Myocyte (in vitro differentiated cells): ENCODE measurements at regions not wholly inside any gene's neighbourhood (a gene's known extent, or its start where the extent isn't known, plus 50 kb on each side); places are given as distances from the start of the nearest gene placed in this dataset.
"Not testable (repeated sequence)": the region's sequence is repeated elsewhere in the genome, so short reads cannot be mapped to it uniquely, and the experiment has no call there.

Source experiments
- DNase-seq: peaks from one replicate; pipeline ENCODE4 v3.0.0-alpha.2; 2012; ENCODE audit warnings: low read depth

DNA sequence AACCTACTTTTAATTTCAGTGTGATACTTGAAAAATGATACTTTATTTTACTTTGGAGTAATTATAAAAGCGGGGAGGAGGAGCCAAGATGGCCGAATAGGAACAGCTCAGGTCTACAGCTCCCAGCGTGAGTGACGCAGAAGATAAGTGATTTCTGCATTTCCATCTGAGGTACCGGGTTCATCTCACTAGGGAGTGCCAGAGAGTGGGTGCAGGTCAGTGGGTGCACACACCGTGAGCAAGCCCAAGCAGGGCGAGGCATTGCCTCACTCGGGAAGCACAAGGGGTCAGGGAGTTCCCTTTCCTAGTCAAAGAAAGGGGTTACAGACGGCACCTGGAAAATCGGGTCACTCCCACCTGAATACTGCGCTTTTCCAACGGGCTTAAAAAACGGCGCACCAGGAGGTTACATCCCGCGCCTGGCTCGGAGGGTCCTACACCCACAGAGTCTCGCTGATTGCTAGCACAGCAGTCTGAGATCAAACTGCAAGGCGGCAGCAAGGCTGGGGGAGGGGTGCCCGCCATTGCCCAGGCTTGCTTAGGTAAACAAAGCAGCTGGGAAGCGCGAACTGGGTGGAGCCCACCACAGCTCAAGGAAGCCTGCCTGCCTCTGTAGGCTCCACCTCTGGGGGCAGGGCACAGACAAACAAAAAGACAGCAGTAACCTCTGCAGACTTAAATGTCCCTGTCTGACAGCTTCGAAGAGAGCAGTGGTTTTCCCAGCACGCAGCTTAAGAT lies 640.3 kb downstream of the EPHA3 start:
- DNase-seq, result not testable (repeated sequence)

DNA sequence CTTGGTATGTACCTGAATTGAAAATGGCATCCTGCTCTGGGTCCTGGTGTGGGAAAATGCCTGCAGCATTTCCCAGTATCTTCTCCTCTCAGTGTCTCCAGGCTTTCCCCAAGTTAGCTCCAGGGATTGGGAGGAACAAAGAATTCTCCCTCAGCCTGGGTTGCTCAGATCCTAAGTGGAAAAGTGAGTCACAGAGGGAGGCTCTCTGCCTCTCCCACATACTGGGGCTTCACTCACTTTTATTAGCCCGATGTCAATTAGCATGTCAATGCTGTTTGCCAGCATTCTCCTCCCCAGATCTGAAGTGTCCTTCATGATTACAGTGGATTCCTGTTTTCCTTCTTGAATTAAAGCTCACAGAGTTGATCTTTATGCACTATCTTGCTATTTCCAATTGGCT lies 655.0 kb downstream of the EPHA3 start:
- DNase-seq, result no peak

DNA sequence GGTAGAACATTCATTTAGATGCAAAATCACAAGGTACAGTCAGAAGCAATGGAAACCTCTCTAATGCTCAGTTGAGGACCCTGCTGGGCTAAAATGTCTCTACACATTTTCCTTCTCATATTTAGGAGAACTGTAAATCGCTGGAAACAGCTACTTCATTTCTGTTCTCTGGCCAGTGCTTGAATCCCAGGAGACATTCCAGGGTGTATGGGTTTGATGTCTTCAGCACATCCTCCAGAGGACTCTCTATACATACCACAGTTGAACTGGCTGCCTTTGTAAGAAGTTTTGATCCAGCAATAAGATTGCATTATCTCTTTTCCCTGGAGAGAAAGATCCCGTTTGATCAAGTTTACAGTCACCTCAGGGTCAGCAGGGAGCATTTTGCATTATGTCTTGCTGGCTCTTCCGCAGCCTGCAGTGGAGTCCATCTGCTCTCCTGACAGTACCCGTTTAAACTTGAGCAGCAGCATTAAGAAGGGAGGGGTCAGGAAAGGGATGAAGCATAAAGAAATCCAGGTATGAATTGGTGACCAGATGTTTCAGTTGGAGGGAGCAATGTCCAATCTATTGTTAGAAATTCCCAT lies 676.0 kb downstream of the EPHA3 start:
- no peak for DNase-seq

DNA sequence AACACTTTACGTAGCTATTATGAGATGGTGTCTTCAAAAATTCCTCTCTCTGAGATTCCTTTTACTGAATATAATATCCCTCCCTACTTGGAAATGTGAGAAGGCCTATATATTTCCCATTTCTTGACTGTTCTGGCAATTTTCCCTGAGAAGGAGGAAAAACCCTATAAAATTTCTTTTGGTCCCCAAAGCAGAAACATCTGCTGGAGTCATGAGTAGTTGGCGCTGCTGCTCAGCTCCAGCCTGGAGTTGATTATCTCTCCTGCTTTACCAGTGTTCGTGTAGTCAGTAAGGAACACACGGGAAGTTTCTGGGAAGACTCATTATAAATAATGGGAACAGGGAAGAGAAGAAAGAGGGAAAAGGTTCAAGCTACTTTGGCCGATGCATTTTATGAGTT lies 680.1 kb downstream of the EPHA3 start:
- peak; percentile 18 for DNase-seq

DNA sequence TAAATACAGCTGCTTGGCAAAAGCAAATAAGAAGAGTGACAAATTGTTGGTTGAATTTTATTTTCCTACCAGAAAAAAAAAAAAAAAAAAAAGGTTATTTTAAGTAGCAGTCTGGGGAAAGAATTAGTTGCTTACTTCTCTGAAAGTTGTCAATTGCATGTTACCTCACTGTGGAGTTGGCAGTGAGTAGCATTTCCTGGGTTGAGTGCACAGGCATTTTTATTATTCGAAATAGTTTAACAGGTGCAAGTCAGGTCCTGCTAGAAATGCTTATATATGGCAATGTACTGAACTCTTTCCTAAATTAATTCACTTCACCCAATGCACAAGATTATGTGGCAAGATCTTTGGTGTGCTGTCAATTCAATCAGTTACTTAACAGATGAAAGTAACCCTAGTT lies 680.6 kb downstream of the EPHA3 start:
- no peak for DNase-seq

DNA sequence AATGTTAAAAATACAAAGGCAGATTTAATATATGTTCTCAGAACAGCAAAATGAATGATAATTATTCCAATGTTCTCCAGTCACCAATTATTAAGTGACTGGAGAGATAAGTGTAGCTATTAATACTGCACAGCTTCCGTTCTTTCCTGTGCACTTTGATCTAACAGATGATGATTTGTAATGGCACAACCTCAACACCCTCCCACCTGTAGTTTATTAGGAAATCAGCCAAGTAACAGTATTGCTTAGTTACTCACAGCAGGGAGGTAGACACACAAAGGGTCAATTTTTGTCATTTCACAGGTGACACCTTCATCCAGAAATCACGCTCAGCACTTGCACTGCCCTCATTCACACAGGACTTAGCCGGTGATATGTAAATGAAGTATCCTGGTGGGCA lies 688.1 kb downstream of the EPHA3 start:
- DNase-seq, result no peak

DNA sequence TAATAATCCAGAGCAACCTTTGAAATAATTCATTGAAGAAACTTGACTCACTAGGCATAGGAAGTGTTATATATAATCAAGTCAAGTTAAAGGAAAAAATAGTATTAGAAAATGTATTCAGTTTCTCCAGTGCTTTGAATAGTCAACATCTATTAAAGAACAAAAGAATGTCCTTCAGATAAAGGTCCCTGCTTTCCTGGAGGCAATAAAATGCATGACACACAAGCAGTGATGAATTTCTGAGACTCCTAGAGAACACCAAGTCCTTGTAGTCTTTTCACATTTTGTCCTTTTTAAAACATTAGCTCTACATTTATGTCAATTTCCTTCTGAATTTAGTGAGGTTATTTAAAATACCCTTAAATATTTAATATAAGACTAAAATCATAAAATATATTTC lies 695.5 kb downstream of the EPHA3 start:
- no peak for DNase-seq

DNA sequence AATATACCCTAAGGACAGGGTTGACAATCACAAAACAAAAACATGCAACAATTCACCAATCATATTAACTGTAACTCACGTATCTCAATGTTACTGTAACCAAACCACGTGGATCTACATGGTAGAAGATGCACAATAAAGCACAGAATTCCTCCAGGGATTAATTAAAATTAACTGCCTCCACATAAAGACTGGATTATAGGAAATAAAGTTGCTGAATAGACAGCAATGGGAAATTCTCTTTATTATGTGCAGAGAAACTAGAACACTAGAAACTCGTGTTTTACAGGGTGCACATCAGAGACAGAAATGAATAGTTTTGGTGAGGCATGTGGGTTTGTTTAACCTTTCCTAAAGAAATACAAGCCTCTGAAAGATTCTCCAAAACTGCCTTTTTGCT lies 696.3 kb downstream of the EPHA3 start:
- no peak for DNase-seq

DNA sequence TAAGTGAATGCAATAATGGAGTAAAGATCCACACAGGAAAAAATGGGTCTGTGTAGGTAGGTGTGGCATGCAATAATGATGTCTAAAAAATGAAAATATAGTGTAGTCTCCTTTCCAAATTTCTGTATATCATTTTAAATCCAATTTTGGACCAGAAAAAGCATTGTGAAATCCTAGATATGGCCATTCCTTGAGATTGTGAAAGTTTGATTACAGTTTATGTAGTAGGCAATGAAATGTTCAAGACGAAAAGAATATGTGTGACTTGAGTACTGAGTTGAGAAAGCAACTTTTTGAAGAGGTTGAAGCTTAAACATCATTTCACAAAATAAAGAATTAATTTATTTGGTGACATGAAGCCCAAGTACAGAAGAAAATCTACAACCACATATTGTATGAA lies 698.7 kb downstream of the EPHA3 start:
- no peak for DNase-seq

DNA sequence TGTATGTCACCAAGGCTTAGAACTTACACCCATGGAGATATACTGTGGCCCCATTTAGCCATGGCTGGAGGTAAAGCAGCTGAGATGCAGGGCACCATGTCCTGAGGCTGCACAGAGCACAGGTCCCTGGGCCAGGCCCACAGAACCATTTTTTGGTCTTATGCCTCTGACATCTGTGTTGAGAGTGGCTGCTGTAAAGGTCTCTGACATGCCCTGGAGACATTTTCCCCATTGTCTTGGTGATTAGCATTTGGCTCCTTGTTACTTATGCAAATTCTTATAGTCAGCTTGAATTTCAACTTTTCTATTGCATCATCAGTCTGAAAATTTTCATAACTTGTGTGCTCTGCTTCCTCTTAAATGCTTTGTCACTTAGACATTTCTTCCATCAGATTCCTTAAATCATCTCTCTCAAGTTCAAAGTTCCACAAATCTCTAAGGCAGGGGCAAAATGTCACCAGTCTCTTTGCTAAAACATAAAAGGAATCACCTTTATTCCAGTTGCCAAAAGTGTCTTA lies 701.3 kb downstream of the EPHA3 start:
- DNase-seq, result no peak

DNA sequence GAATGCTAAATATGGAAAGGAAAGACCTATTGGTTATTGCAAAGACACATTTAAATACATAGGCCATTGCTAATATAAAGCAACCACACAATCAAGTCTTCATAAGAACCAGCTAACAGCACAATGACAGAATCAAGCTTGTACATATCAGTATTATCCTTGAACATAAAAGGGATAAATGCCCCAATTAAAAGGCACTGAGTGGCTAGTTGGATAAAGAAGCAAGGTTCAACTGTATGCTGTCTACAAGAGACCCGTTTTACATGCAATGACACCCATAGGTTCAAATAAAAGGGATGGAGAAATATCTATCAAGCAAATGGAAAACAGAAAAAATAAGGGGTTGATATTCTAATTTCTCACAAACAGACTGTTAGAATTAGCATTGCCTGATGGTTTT lies 706.1 kb downstream of the EPHA3 start:
- DNase-seq, result no peak

DNA sequence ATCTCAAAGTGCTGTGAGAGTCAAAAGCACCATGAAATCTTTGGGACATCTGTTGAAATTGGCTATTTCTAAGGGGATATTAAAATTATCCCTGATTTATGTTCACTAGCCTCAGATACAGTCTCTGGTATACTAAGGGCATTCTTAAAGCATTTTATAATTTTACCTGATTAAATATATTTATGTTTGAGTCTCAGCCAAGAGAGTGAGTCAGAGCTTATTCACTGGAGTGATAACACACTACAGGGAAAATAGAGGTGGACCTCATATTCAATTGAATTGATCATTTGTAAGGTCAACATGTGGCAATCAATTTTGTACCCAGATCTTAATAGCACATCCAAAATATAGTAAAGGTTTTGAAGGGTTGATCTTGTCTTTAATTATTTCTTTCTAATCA lies 733.6 kb downstream of the EPHA3 start:
- no peak for DNase-seq

DNA sequence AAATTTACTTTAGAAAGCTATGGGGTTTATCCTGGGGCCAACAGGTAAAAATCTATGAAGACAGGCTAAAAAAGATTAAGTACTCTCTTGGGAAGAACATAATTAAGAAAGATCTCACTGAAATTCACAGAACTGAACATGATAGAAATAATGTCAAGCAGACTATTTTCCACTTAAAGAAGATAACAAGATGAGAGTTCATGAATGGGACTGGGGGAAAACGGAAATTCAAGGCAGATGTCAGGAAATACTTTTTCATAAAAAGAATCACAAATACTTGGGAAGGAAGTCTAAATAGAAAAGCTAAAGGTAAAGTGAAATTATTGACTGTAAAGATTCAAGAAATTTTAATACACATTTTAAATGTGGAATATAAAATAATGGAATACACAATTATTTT lies 737.6 kb downstream of the EPHA3 start:
- no peak for DNase-seq

DNA sequence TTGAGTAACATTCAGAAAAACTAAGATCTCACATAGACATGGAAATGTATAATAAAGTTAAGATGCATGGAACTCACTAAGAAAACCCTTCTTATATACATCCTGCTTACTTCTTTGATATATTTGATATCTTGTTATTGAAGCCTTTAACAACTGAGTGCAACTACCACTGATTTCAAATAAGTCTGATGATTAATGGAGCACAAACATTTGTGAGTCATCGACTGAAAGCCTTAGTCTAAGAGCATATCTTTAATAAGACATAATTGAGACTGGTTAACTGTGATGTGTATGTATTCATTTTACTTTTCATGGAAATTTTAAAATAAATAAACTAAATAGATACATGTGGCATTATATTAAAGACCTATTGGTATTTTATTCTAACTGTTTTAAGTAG lies 740.5 kb downstream of the EPHA3 start:
- peak; percentile 15 for DNase-seq

DNA sequence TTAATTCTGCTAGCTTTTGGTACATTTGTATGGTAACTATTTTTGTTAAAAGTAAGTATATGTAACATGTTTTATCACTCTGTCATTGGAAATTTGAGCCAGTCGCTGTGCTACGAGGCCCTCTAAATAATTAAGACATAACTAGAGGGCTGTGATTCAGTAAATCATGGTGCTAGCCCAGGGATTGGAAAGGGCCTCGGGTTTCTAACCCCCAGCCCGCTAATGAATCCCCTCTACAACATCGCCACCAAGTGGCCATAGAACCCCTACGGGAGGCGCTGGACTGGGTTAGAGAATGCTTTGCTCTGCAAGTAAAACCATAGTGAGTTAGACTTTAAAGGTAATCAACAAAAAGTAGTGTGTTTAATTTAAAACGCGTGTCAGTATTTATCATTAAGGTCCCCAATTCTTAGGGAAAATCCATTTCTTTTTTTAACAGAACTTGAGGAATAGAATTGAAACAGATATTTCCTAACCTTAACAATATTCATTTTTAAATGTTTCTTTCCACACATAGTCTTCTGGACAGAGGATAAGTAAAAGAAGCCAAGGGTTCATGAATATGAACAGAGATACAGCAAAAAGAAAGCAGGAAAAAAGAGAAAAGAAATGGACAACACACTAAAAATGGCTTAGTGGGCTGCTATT lies 744.7 kb downstream of the EPHA3 start:
- DNase-seq, result peak; percentile 78

DNA sequence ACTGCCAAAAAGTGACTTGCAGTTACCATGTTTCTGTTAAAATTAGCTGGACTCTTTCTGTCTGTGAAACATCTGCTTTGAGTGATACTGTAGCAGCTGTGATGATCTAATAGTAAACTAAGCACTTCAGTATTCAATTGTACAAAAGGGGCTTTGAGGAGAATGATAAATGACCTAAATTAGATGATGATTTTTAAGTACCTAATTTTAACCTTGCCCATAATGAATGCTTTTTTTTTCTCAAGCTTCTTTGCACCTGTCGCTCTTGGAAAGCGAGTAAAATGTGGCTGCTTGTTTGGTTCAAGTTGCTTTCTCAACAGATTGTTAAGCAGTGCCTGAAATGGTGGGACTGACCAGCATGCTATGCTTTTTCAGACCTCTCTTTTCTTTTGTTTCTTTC lies 752.3 kb downstream of the EPHA3 start:
- peak; percentile 89 for DNase-seq

DNA sequence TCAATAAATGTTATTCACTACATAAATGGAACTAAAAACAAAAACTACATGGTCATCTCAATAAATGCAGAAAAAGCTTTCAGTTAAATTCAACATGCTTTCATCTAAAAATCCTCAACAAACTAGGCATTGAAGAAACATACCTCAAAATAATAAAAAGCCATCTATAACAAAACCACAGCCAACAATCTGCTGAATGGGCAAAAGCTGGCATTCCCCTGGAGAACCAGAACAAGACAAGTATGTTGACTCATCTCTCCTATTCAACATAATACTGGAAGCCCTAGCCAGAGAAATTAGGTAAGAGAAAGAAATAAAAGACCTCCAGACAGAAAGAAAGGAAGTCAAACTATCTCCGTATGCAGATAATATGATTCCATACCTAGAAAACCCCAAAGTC lies 759.9 kb downstream of the EPHA3 start:
- peak; percentile 39 for DNase-seq

DNA sequence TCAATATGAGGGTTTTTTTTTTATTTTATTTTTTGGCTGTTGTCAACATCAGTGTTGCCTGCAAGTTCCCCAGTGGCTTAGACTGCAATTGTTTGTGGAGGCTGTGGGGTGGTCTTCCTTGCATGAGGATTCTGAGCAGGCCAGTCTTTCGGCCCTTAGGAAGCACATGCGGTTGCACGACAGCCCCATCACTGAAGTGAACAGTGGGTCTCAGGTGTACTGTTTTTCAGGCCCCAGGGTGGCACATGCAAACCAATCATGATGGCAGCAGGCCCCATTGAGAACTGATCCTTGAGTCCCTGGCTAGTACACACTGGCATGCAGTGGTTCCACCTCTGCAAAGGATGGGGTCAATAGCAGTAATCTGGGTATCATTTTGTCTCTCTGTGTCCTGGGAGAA lies 768.7 kb downstream of the EPHA3 start:
- no peak for DNase-seq

DNA sequence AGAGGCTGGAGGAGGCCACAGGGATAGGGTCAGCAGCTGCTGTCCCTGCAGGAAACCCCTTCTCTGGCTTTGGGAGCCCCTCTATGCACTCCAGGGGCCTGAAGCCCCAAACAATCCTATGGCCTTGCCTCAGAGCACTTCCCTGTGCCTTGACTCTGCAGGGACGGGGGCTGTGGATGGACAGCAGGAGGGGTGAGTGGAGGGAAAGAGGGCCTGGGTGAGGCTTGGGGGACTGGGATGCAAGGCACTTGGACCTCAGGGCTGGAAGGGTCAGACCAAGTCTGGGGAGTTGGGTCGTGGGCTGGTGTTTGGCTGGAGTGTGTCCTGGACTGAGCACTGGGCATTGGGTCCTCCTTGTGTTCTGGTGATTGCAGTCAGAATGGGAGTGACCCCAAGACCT lies 769.8 kb downstream of the EPHA3 start:
- no peak for DNase-seq

DNA sequence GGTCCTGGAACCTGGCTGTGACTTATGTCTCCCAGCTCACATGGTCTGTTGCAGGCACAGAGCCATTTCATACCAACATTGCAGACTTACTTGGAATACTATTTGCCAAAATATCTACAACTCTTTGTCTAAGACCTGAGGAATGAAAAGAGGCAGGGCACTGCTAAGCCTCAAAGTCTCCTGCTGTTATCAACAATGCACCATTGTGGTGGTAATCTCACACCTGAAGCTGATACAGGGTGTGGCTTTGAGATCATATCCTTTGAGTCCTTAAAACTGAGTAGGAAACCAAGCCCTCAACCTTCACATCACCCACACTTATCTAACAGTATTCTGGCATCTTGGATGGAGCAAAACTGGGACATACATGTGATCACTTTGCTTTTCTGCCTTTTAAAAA lies 782.0 kb downstream of the EPHA3 start:
- no peak for DNase-seq

DNA sequence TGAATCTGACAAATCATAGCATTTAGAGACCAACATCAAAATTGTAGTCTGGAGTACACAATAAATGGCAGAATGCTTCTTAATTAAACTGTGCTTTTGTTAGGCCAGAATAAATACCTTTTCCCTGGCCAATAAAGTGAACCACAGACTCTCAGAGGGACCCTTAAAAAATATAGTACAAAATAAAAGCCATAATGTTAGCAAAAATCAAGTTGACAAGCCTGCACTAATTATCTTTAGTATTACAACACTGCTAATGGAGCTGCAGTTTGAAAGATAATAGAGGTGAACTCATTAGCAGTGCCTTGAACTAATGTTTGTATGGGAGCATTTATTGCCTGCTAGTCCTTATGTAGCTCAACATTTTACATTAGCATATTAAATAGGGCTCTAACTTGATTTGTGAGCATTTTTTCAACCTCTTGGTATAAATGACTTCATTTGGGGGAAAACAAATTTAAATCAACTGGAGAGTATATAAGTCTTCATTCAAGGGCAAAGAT lies 801.3 kb downstream of the EPHA3 start:
- no peak for DNase-seq

DNA sequence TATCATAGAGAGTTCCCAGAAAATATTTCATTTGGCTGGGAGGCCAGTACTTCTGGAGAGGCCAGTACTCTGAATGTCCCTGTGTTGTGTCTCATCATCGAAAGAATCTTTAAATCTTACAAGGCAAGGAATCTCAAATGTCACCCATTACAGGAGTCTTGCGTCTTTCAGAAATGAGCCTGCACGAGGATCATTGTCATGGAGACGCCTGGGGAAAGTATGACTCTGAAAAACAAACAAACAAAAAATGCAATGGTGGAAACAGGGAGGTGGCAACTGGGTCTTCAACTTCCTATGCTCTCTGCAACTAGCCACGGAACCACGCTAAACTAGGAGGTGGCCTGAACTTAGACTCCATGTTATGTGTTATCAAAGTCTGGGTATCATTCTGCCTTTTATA lies 804.6 kb downstream of the EPHA3 start:
- DNase-seq, result peak; percentile 10
